Urothelium cell line (cell line): ENCODE measurements at regions not wholly inside any gene's neighbourhood (a gene's known extent, or its start where the extent isn't known, plus 50 kb on each side); places are given as distances from the start of the nearest gene placed in this dataset.
"Not testable (repeated sequence)": the region's sequence is repeated elsewhere in the genome, so short reads cannot be mapped to it uniquely, and the experiment has no call there.

Experiments used
- DNase-seq: peaks from one replicate; pipeline ENCODE4 v3.0.0; 2011; ENCODE audit warnings: low spot score, mixed read lengths
- FAIRE-seq: peaks from 2 replicates; lab custom pipeline; 2011; peaks lifted over from hg19 to GRCh38; lab: Jason Lieb, UNC

- FAIRE-seq: no peak
- no peak for DNase-seq
Measured at GRCh38 chr3:178967177-178967532, 104.5 kb downstream of the ZMAT3 start.

- peak; percentile 21 for DNase-seq
- no peak for FAIRE-seq
Measured at GRCh38 chr3:178966299-178967176, 105.1 kb downstream of the ZMAT3 start.

- DNase-seq (no peak), FAIRE-seq (no peak)
Measured at GRCh38 chr3:178964551-178964950, 107.1 kb downstream of the ZMAT3 start.

- FAIRE-seq (no peak), DNase-seq (no peak)
Measured at GRCh38 chr3:178960918-178961317, 110.7 kb downstream of the ZMAT3 start.

GRCh38 chr3:178960181-178960580 is 111.4 kb downstream of the ZMAT3 start:
- FAIRE-seq: no peak

GRCh38 chr3:178950676-178951075 is 120.9 kb downstream of the ZMAT3 start:
- DNase-seq (no peak), FAIRE-seq (no peak)

More at GRCh38 chr3:178960181-178960580, 111.4 kb downstream of the ZMAT3 start:
- DNase-seq: no peak

GRCh38 chr3:178949896-178950295 is 121.7 kb downstream of the ZMAT3 start:
- FAIRE-seq: no peak
- no peak for DNase-seq

GRCh38 chr3:178948546-178948945 is 123.1 kb downstream of the ZMAT3 start:
- FAIRE-seq (no peak), DNase-seq (no peak)

- no peak for DNase-seq
- no peak for FAIRE-seq
Measured at GRCh38 chr3:178947738-178948137, 123.9 kb downstream of the ZMAT3 start.

- FAIRE-seq, DNase-seq: not testable (repeated sequence)
Measured at GRCh38 chr3:178942261-178942660, 129.3 kb downstream of the ZMAT3 start.

GRCh38 chr3:178930116-178930515 is 141.5 kb downstream of the ZMAT3 start:
- FAIRE-seq: no peak
- DNase-seq: no peak

GRCh38 chr3:178916223-178916622 is 155.4 kb downstream of the ZMAT3 start:
- FAIRE-seq (no peak), DNase-seq (no peak)

- FAIRE-seq: no peak
- DNase-seq: no peak
Measured at GRCh38 chr3:178915365-178915764, 156.2 kb downstream of the ZMAT3 start.

- DNase-seq: no peak
- no peak for FAIRE-seq
Measured at GRCh38 chr3:178907081-178907480, 164.5 kb downstream of the ZMAT3 start.

- no peak for DNase-seq
- FAIRE-seq: no peak
Measured at GRCh38 chr3:178901204-178901603, 170.4 kb downstream of the ZMAT3 start.

- no peak for FAIRE-seq
- DNase-seq: no peak
Measured at GRCh38 chr3:178900029-178900646, 171.5 kb downstream of the ZMAT3 start.

GRCh38 chr3:178895178-178895789 is 176.3 kb downstream of the ZMAT3 start:
- FAIRE-seq: no peak
- DNase-seq: no peak
